Ovary (tissue), 7 donors: ENCODE measurements at regions not wholly inside any gene's neighbourhood (a gene's known extent, or its start where the extent isn't known, plus 50 kb on each side); places are given as distances from the start of the nearest gene placed in this dataset.

Source experiments
- DNase-seq, 5 donors: peaks; one replicate each; pipeline ENCODE4 v3.0.0-alpha.2; 2019 to 2020
- H3K27ac ChIP-seq, 2 donors: fragments of 200-600 bp; one replicate each; pipeline versions ENCODE4 v1.5.1 to v1.8.0; 2019 to 2022
- H3K27me3 ChIP-seq: fragments of 200-600 bp; one replicate; pipeline ENCODE4 v1.8.0; 2022
- H3K36me3 ChIP-seq: fragments of 200-600 bp; sonication (generic); one replicate; pipeline ENCODE4 v1.5.1; 2019
- H3K4me1 ChIP-seq: one replicate; pipeline ENCODE4 v1.8.1; 2013; ENCODE audit warnings: mild to moderate bottlenecking, moderate library complexity; ENCODE audit not compliant: insufficient read depth
- H3K4me3 ChIP-seq: fragments of 200-600 bp; sonication (generic); one replicate; pipeline ENCODE4 v1.5.1; 2017
- H3K9me3 ChIP-seq, 2 donors: fragments of 200-600 bp in 1 of 2; sonication (generic) in 1 of 2; one replicate each; pipeline versions ENCODE4 v1.5.1 to v1.8.1; 2013 to 2019; ENCODE audit warnings: mild to moderate bottlenecking in 1 of 2, moderate library complexity in 1 of 2
- EP300 ChIP-seq: sonication (generic); formaldehyde crosslinking; IDR thresholded peaks from one replicate; pipeline ENCODE4 v1.6.1; 2017; ENCODE audit warnings: antibody characterized with exemption
- POLR2A ChIP-seq: fragments of 450-650 bp; IDR thresholded peaks from one replicate; pipeline ENCODE4 v1.6.1; 2017; ENCODE audit warnings: antibody characterized with exemption, mild to moderate bottlenecking, moderate library complexity
- WGBS, 3 donors: extraction: QIAGEN DNeasy Blood & Tissue Kit in 1 of 3; methylation state at CpG; one replicate each; pipeline versions ENCODE4 v1.1.5 to v1.1.7; 2013 to 2017; 5-methylcytosine and 5-hydroxymethylcytosine counted together
- intact Hi-C, 4 donors: fragments of 100-400 bp; cut with DNase I; formaldehyde crosslinking; loops; one replicate each; pipeline versions ENCODE4 v1.11.0 to v1.15.1; 2022 to 2023
- TF ChIP-seq, protein P1 (sequence below), 3 donors: fragments of 450-650 bp in 2 of 3; fragments of 200-600 bp in 1 of 3; IDR thresholded peaks; one replicate each; pipeline versions ENCODE4 v1.5.1 to v1.8.0; 2016 to 2022; ENCODE audit warnings: antibody characterized with exemption in 3 of 3, mild to moderate bottlenecking in 1 of 3
- donor health status: DM: no; HTN: no; CAD: no; lungs with moderate emphysema.
- donor health status: DM: no; HTN: no; CAD: no.
- donor health status: Bipolar disorder and iron deficiency.
- donor health status: DM: no; HTN: no; CAD: no.
- donor health status: DM: yes; HTN: yes; CAD: no.

DNA sequence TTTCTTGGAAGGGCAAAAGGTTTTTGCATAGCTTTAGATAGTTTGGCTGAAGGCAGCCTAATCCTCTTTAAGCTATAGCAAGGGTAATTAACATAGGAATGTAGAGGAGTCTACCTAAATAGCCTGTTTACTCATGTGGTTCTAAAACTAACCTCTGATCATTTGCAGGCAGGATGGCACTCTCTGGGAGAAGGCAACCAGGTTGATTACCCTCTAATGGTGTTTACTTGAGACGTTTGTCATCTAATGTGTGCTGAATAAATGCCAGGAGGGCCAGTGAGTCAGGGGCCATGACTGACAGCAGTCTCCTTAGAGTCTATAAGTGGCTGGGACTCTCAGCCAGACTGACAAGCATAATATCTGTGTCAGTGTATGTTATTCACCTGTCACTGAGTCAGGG lies 286.4 kb downstream of the PCNX1 start:
- no peak for DNase-seq
- Histone ChIP-seq H3K4me1 (no peaks in the 10 kb centered on the region), H3K9me3 (no peaks in the 10 kb centered on the region), H3K4me3 (no peak overlapping the region), H3K36me3 (no peaks in the 10 kb centered on the region), H3K27me3 (no peaks in the 10 kb centered on the region), H3K27ac (no peak overlapping the region)
- TF ChIP-seq, protein P1, sequence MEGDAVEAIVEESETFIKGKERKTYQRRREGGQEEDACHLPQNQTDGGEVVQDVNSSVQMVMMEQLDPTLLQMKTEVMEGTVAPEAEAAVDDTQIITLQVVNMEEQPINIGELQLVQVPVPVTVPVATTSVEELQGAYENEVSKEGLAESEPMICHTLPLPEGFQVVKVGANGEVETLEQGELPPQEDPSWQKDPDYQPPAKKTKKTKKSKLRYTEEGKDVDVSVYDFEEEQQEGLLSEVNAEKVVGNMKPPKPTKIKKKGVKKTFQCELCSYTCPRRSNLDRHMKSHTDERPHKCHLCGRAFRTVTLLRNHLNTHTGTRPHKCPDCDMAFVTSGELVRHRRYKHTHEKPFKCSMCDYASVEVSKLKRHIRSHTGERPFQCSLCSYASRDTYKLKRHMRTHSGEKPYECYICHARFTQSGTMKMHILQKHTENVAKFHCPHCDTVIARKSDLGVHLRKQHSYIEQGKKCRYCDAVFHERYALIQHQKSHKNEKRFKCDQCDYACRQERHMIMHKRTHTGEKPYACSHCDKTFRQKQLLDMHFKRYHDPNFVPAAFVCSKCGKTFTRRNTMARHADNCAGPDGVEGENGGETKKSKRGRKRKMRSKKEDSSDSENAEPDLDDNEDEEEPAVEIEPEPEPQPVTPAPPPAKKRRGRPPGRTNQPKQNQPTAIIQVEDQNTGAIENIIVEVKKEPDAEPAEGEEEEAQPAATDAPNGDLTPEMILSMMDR (IDR thresholded peaks at IDR 0.05), result no peak
- TF ChIP-seq POLR2A, result no peak
- 31 to 41% (median 36%) methylated on average over 1 of the region's 1 CpG for WGBS, 3 donors
- intact Hi-C loops, result no loop called here

DNA sequence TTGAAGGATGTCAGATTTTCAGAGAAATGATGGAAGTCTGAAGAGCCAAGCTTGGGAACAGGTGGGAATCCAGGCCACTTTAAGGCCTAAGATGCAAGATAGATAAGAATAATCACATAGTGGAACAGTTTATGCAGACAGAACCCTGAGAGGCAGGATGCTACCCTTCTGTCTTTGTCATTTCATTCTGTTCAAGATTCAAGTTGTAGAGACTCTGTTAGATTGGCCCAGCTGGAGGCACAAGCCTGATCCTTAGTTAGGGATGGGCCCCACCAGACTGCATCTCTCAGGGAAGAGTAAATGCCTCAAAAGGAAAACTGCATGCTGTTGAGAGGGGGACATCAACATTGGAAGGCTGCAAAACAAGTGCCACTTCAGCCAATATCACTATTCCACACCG lies 287.0 kb downstream of the PCNX1 start:
- Histone ChIP-seq H3K27ac (no peak overlapping the region), H3K9me3 (no peaks in the 10 kb centered on the region), H3K36me3 (no peaks in the 10 kb centered on the region), H3K4me1 (no peaks in the 10 kb centered on the region), H3K27me3 (no peaks in the 10 kb centered on the region), H3K4me3 (no peak overlapping the region)
- no peak for DNase-seq
- 30 to 39% (median 33%) methylated on average over 1 of the region's 1 CpG for WGBS, 3 donors
- no peak for TF ChIP-seq EP300
- intact Hi-C loops, result no loop called here

GRCh38 chr14:71196921-71197320 lies 289.7 kb downstream of the PCNX1 start:
- TF ChIP-seq EP300 (no peak), POLR2A (no peak)
- TF ChIP-seq, protein P1 (IDR thresholded peaks at IDR 0.05), result no peak
- intact Hi-C loops, result no loop called here
- H3K36me3 ChIP-seq, result no peaks in the 10 kb centered on the region
- 72 to 87% (median 83%) methylated on average over 6 of the region's 6 CpGs for WGBS, 3 donors
- DNase-seq, result no peak
- no peak overlapping the region for H3K27ac ChIP-seq
- H3K9me3 ChIP-seq, result no peaks in the 10 kb centered on the region
- H3K4me1 ChIP-seq, result no peaks in the 10 kb centered on the region
- H3K4me3 ChIP-seq, result no peak overlapping the region
- H3K27me3 ChIP-seq, result no peaks in the 10 kb centered on the region

DNA sequence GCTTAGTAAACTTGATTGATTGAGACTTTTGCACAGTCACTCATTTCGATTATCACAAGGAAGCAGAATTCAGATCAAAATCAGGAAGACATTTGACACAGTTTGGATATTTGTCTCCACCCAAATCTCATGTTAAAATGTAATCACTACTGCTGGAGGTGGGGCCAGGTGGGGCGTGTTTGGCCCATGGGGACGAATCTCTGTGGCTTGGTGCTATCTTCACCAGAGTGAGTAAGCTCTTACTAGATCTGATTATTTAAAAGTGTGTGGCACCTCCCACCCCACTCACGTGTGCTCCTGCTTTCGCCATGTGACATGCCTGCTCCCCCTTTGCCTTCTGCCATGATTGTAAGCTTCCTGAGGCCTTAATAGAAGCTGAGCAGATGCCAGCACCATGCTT lies 291.4 kb downstream of the PCNX1 start:
- no peaks in the 10 kb centered on the region for H3K36me3 ChIP-seq
- no peaks in the 10 kb centered on the region for H3K4me1 ChIP-seq
- no peak overlapping the region for H3K27ac ChIP-seq
- no peak overlapping the region for H3K4me3 ChIP-seq
- 80 to 83% (median 83%) methylated on average over 5 of the region's 5 CpGs for WGBS, 3 donors
- intact Hi-C loops, result no loop called here
- H3K9me3 ChIP-seq, result no peaks in the 10 kb centered on the region
- no peak for DNase-seq
- TF ChIP-seq EP300 (no peak), POLR2A (no peak)
- TF ChIP-seq, protein P1 (IDR thresholded peaks at IDR 0.05), result no peak
- H3K27me3 ChIP-seq, result no peaks in the 10 kb centered on the region

DNA sequence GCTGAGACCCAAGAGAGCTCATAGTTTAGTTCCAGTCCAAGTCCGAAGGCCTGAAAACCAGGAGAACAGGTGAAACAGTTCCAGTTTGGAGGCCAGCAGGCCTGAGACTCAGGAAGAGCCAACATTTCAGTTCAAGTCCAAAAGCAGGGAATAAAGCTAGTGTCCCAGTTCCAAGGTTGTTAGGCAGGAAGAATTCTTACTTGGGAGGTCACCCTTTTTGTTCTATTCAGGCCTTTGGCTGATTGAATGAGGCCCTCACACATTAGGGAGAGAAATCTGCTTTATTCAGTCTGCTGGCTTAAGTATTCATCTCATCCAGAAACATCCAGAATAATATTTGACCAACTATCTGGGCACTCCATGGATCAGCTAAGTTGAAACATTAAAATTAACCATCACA lies 294.6 kb downstream of the PCNX1 start:
- WGBS, 3 donors, result 93 to 96% (median 94%) methylated on average over 1 of the region's 1 CpG
- Histone ChIP-seq H3K27me3 (no peaks in the 10 kb centered on the region), H3K4me3 (no peak overlapping the region), H3K27ac (no peak overlapping the region), H3K4me1 (no peaks in the 10 kb centered on the region), H3K36me3 (no peaks in the 10 kb centered on the region), H3K9me3 (no peaks in the 10 kb centered on the region)
- intact Hi-C loops, result no loop called here
- TF ChIP-seq POLR2A, result no peak
- TF ChIP-seq EP300, result no peak
- TF ChIP-seq, protein P1 (IDR thresholded peaks at IDR 0.05), result no peak
- no peak for DNase-seq
